ENCODE measurements at regions not wholly inside any gene's neighbourhood (a gene's known extent, or its start where the extent isn't known, plus 50 kb on each side); places are given as distances from the start of the nearest gene placed in this dataset.

- DNase-seq (ENCODE audit: low read depth), result no peak
Measured at GRCh38 chr17:56739376-56739775, 94.3 kb downstream of the C17orf67 start.

GRCh38 chr17:56739776-56740175 is 93.9 kb downstream of the C17orf67 start:
- no peak for DNase-seq (ENCODE audit: low read depth)

- DNase-seq (ENCODE audit: low read depth), result no peak
Measured at GRCh38 chr17:56740481-56740880, 93.2 kb downstream of the C17orf67 start.
